ENCODE measurements at regions not wholly inside any gene's neighbourhood (a gene's known extent, or its start where the extent isn't known, plus 50 kb on each side); places are given as distances from the start of the nearest gene placed in this dataset.

DNA sequence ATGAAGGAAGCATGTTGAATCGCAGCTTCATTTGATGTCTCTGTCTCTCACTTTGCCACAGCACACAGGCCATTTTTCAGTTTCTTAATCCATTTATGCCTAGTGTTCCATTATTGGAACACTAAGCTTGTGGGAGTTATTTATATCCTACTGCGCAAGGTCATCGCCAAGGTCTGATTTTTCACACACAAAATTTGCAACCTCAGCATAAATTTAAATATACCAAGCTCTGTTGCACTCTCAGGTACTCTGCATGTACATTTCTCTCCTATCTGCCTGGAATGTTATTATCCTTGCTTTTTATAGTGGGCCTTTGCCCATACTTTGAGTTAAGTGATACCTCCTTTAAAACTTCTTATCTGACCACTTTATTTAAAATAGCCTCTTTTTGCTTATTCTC lies 519.2 kb upstream of the TOM1L1 start:
- Histone ChIP-seq H3K4me2 (ENCODE audit: control insufficient read depth, insufficient read depth) (no peak overlapping the region), H3K4me3 (no peak overlapping the region), H4K20me1 (ENCODE audit: control insufficient read depth, insufficient read depth) (no peaks in the 10 kb centered on the region), H3K9me3 (replicated peaks; ENCODE audit: control insufficient read depth, insufficient read depth, low read length) (no peaks in the 10 kb centered on the region), H3K36me3 (ENCODE audit: control insufficient read depth in 2 of 2, insufficient read depth in 2 of 2, low read length in 1 of 2) (no peaks in the 10 kb centered on the region), H3K9ac (ENCODE audit: control insufficient read depth, insufficient read depth, low read length) (no peak overlapping the region), H3K27me3 (replicated peaks in 1 of 2; ENCODE audit: control insufficient read depth in 2 of 2, insufficient read depth in 2 of 2, low read length in 1 of 2) (no peaks in the 10 kb centered on the region), H3K79me2 (ENCODE audit: control insufficient read depth, insufficient read depth, low read length) (no peaks in the 10 kb centered on the region), H2AFZ (ENCODE audit: control insufficient read depth, low read depth, low read length) (no peak overlapping the region), H3K4me1 (ENCODE audit: control insufficient read depth, insufficient read depth, low read length) (no peaks in the 10 kb centered on the region), H3K27ac (ENCODE audit: control insufficient read depth, insufficient read depth) (no peak overlapping the region)
- ChIA-PET RAD21 (ENCODE audit: unreplicated experiment) (no interaction called here), SMC1A (ENCODE audit: uncharacterized antibody, unreplicated experiment) (no interaction called here), POLR2A (no interaction called here), CTCF (interaction anchor here (1.6 kb wide), 1 partner anchor 10 kb away, joined by 3 read pairs; no protein-coding TSS in a partner anchor)
- FAIRE-seq (no peak), DNase-seq (ENCODE audit: low read depth, low spot score) (no peak), ATAC-seq (no peak)
- WGBS (ENCODE audit: insufficient coverage, insufficient replicate concordance, low lambda C conversion rate, missing lambda C conversion rate), result 61% methylated on average over 3 of the region's 3 CpGs
- TF ChIP-seq ZNF24 (IDR thresholded peaks at IDR 0.05) (no peak), BMI1 (IDR thresholded peaks at IDR 0.05; ENCODE audit: borderline replicate concordance) (no peak)
- in situ Hi-C loops (cut with MboI) (no loop called here), intact Hi-C loops (cut with micrococcal nuclease; ENCODE audit: unreplicated experiment) (no loop called here)
- no TSS peak for BruUV-seq (replicated peaks)

DNA sequence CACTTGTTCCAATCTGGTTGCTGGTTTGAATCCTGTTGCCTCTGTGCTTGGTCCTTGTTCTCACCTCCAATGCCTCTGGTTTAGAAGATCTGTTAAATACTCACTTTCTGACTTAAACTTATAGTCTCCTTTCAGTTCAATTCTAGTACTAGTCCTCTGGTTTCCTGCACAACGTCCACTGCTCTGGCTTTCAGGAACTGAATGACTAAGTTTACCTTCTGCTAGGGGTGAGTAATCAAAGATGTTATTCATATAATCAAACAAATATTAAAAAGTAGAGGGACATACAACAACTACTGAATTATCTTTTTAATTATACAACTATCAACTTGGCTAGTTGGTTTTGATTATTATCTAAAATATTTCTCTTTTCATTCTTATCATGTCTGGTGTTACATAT lies 496.4 kb upstream of the TOM1L1 start:
- H3K27me3 ChIP-seq (replicated peaks in 1 of 2; ENCODE audit: control insufficient read depth in 2 of 2, insufficient read depth in 2 of 2, low read length in 1 of 2), result no peaks in the 10 kb centered on the region
- FAIRE-seq (no peak), ATAC-seq (no peak), DNase-seq (ENCODE audit: low read depth, low spot score) (no peak)
- no peaks in the 10 kb centered on the region; the same call in 2 of the 3 replicates for H3K9me3 ChIP-seq (replicated peaks; ENCODE audit: control insufficient read depth, insufficient read depth, low read length)
- no peak overlapping the region for H2AFZ ChIP-seq (ENCODE audit: control insufficient read depth, low read depth, low read length)
- TF ChIP-seq NR2C2 (IDR thresholded peaks at IDR 0.05; ENCODE audit: borderline replicate concordance, control insufficient read depth, insufficient read length, low read depth) (no peak), RELA (IDR thresholded peaks at IDR 0.05; ENCODE audit: borderline replicate concordance, partially characterized antibody) (no peak), NFYB (IDR thresholded peaks at IDR 0.05; ENCODE audit: insufficient read depth, low read depth, low read length) (no peak), BHLHE40 (IDR thresholded peaks at IDR 0.05; ENCODE audit: borderline replicate concordance in 1 of 2, low read depth in 2 of 2, low read length in 1 of 2) (no peak)
- 0% methylated on average over 1 of the region's 1 CpG for WGBS (ENCODE audit: insufficient coverage, insufficient replicate concordance, low lambda C conversion rate, missing lambda C conversion rate)
- H3K27ac ChIP-seq (ENCODE audit: control insufficient read depth, insufficient read depth), result no peak overlapping the region
- CTCF ChIA-PET, result no interaction called here
- in situ Hi-C loops (cut with MboI), result no loop called here
- no peaks in the 10 kb centered on the region for H4K20me1 ChIP-seq (ENCODE audit: control insufficient read depth, insufficient read depth)
- no peak overlapping the region for H3K4me3 ChIP-seq
- no peak overlapping the region for H3K4me2 ChIP-seq (ENCODE audit: control insufficient read depth, insufficient read depth)
- POLR2A ChIA-PET, result no interaction called here
- BruUV-seq (replicated peaks), result no TSS peak
- SMC1A ChIA-PET (ENCODE audit: uncharacterized antibody, unreplicated experiment), result no interaction called here
- no peaks in the 10 kb centered on the region for H3K4me1 ChIP-seq (ENCODE audit: control insufficient read depth, insufficient read depth, low read length)
- H3K36me3 ChIP-seq (ENCODE audit: control insufficient read depth in 2 of 2, insufficient read depth in 2 of 2, low read length in 1 of 2), result no peaks in the 10 kb centered on the region
- RAD21 ChIA-PET (ENCODE audit: unreplicated experiment), result no interaction called here
- H3K9ac ChIP-seq (ENCODE audit: control insufficient read depth, insufficient read depth, low read length), result no peak overlapping the region
- intact Hi-C loops (cut with micrococcal nuclease; ENCODE audit: unreplicated experiment), result no loop called here
- H3K79me2 ChIP-seq (ENCODE audit: control insufficient read depth, insufficient read depth, low read length), result no peaks in the 10 kb centered on the region

All from GM12878 (cell line).